Activated CD4-positive, CD25-positive, alpha-beta regulatory T cell treated with anti-CD3 and anti-CD28 coated beads, Interleukin-2, amount 50 U/mL, for 72 hours (primary cell): ENCODE measurements at regions not wholly inside any gene's neighbourhood (a gene's known extent, or its start where the extent isn't known, plus 50 kb on each side); places are given as distances from the start of the nearest gene placed in this dataset.
"Not testable (repeated sequence)": the region's sequence is repeated elsewhere in the genome, so short reads cannot be mapped to it uniquely, and the experiment has no call there.

ENCODE experiments used
- DNase-seq: peaks from one replicate; pipeline ENCODE4 v3.0.0; 2021

DNA sequence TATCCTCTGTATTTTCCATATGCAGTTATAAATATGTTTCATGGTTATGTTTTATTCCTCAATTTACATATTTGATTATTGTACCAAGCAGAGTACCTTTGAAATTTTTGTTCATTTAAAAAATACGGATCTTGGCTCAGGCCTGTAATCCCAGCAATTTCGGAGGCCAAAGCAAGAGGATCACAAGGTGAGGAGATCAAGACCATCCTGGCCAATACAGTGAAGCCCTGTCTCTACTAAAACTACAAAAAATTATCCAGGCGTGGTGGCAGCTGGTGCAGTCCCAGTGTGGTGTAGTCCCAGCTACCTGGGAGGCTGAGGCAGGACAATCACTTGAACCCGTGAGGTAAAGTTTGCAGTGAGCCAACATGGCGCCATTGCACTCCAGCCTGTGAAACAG lies 251.2 kb upstream of the TPTE start:
- DNase-seq = not testable (repeated sequence)

DNA sequence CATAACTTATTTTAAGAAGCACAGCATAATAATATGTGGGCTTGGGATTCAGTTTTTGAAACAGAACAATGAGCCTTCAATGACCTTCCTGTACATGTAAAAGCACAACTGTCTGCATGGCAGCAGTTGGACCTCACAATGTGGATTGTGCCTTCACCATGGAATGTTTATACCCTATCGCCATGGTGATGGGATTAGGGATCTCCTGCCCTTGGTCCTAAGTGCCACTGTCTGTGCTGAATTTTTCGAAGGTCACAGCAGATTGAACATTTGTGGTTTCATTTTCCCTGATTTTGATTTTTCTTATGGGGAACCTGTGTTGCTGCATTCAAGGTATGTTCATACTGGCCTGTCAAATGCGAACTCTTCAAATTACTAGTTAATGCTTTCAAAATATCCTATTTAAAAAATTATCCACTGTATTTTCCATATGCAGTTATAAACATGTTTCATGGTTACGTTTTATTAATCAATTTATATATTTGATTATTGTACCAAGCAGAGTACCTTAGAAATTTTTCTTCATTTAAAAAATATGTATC lies 249.6 kb upstream of the TPTE start:
- peak; percentile 26 for DNase-seq

DNA sequence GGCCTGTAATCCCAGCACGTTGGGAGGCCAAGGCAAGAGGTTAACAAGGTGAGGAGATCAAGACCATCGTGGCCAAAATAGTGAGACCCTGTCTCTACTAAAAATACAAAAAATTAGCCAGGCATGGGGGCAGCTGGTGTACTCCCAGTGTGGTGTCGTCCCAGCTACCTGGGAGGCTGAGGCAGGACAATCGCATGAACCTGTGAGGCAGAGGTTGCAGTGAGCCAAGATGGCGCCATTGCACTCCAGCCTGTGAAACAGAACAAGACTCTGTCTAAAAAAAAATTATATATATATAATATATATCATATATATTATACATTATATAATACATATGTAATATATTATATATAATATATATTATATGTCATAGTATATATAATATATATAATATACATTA lies 249.2 kb upstream of the TPTE start:
- peak; percentile 6 for DNase-seq

DNA sequence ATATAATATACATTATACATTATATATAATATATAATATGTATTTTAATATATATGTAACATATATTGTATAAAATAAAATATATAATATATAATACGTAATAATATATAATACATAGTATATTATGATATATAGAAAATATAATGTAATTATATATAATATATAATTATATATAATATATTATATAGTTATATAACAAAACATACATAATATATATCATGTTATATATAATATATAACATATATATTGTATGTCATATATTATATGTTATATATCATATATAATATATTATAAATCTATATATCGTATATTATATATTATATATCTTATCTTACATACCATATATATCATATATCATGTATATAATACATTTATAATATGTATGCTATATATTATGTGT lies 248.2 kb upstream of the TPTE start:
- DNase-seq = no peak

DNA sequence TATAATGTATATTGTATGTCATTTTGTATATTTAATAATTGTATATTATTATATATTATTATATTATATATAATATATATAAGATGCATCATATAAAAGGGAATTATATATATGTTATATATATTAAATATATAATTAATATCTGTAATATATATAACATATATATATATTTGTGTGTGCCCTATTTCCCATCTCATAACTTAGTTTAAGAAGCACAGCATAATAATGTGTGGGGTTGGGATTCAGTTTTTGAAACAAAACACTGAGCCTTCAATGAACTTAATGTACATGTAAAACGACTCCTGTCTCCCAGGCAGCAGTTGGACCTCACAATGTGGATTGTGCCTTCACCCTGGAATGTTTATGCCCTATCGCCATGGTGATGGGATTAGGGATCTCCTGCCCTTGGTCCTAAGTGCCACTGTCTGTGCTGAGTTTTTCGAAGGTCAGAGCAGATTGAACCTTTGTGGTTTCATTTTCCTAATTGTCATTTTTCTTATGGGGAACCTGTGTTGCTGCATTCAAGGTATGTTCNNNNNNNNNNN lies 247.5 kb upstream of the TPTE start:
- DNase-seq = not testable (repeated sequence)
